NCI-H82 treated with DMSO at 0.1 percent for 48 hours (cell line): ENCODE measurements at regions not wholly inside any gene's neighbourhood (a gene's known extent, or its start where the extent isn't known, plus 50 kb on each side); places are given as distances from the start of the nearest gene placed in this dataset.

Source experiments
- DNase-seq: peaks from one replicate; lab custom pipeline; 2025; ENCODE audit not compliant: unreplicated experiment; lab: John Stamatoyannopoulos, UW

DNA sequence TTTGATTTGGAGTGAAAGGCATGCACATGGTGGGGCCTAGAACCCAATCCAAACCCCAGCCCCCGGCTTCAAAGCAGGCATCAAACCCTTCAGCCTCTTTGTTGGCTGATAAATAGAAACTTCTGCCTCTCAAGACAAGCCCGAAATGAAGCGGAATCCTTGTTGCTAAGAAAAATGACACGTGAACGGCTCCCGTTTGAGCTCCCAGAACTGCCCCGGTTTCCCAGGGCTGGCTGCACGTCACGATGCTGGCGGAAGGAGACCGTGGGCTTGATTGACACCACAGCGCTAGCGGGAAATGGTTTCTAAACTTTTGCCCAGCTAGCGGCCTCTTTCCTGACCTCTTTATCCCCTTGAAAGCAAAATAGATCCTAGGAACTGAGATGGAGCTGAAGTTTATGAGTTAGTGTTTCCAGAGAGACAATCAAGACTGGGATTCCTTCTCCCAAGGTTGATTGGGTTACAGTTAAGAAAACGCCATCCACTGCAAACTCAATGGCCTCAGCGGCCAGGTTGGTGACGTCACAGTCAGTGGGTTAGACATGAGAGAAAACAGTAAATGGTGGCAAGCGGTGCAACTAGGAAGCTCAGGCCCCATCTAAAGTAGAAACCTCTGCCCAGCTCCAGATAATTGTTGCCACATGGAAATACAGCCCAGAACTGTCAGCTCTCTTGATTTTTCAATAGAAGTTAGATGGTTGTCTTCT, 117.0 kb downstream of the ANKRD60 start:
- no peak for DNase-seq

DNA sequence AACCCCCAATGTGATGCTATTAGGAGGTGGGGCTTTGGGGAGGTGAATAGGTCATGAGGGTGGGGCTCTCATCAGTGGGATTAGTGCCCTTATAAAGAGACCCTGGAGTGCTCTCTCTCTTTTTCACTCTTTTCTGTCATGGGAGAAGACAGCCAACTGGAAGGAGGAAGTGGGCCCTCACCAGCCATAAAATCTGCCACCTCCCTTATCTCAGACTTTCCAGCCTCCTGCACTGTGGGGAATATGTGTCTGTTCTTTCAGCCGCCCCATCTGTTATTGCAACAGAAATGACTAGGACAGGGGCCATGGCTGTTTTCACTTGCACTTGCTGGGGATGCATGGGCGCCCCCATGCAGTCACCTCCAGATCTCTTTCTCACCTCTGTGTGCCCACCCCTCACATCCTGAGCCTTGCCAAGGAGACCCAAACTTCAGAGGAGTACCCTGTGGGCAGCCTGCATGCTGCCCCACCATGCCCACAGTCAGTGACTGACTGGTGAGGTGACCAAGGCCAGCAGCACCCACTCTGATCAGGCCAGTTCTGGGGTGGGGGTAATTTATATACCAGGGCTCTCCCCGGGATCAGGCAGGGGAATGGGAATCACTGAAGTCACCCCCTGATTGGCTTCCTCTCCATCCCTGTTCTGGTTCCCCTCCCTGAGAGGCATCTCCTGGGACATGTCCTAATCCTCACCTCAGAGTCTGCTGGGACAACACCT, 118.4 kb downstream of the ANKRD60 start:
- DNase-seq, result no peak

DNA sequence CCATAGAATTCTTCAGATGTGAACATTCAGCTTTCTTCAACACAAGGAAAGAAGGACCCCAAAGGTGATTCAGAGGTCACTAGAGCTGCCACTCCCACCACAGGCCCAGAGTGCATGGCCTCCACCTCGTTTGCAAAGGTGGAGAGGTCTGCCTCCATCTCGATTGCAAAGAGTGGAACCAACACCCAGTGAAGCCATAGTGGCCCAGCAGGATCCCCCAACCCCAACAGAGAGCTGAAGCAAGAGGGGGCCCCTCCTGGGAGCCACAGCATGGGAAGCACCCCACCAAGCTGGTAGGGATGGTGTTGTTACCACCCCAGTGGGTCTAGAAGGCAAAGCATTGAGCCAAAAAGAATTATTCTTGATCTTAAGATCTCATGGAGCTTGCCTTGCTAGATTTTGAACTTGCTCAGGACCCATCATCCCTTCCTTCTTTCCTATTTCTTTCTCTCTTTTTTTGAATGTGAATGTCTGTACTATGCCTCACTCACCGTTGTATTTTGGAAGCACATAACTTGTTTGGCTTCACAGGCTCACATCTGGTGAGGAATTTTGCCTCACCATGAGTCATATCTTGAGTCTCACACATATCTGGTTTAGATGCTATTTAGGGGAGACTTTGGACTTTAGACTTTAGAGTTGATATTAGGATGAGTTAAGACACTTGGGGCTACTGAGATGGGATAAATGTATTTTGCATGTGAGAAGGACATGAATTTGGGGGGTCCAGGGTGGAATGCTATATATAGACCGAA, 119.2 kb downstream of the ANKRD60 start:
- no peak for DNase-seq

DNA sequence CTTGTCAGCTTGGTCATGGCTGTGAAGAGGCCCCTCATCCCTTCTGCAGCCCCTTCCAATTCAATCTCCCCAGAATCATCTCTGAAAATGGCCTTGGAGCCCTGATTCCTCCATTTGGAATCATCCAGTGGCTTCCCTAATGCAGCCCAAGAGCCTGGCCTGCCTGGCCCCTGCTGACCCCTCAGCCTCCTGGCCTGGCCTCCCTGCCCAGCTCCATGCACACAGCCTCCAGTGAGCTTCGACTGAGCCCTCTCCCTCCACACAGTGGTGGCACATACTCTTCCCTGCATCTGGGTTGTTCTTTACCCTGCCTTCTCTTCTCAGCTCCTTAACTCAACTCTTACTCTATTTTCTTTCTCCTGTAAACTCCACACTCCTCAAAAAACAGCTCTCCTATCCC, 120.9 kb downstream of the ANKRD60 start:
- no peak for DNase-seq

DNA sequence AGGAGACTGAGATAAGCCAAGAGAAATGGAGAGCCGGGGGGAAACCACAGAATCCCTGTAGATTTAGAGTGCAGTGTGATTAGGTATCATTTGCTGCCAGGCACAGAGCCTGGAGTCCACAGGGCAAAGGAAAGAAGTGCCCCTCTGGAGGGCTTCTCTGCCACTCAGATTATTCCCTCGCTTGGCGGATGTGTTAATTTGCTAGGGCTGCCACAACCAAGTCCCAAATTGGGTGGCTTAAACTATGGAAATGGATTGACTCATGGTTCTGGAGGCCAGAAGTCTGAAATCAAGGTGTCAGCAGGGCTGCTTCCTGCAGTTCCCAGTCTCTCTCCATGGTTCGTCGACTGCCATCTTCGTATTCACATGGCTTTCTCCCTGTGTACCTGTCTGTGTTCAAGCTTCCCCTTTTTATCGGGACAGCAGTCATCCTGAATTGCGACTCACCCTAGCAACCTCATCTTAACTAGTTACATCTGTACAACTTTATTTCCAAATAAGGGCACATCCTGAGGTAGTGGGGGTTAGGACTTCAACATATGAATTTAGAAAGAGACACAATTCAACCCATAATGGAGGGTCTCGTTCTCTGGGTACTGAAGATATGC, 122.2 kb downstream of the ANKRD60 start:
- no peak for DNase-seq

DNA sequence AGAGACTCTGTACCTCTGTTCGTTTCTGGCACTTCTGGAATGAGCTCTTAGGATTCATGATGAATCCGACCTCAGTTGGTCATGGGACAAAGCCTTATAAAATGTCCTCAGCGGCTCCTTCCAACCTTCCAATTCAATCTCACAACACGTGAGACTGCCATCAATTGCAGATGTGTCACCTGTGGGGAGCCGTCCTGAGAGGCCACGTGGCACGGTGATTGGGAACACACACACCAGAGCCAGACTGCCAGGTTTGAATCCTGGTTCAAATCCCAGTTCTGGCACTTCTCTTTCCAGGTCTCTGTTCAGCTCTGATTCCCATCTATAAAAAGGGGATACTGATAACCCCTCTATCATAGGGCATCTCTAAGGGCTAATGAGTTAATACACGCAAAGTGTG, 124.5 kb downstream of the ANKRD60 start:
- no peak for DNase-seq

DNA sequence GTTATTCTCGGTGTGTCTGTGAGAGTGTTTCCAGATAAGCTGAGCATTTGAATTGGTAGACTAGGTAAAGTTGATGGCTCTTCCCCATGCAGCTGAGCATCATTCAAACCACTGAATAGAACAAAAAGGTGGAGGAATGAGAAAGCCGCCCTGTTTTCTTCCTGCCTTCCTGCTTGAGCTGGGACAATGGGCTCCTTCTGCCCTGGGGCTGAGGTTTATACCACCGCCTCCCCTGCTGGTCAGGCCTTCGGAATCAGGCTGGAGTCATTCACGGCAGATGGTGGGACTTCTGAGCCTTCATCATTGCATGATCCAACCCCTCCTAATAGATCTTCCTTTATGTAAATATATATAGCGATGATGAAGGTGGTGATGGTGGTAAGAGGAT, 124.9 kb downstream of the ANKRD60 start:
- DNase-seq, result no peak

DNA sequence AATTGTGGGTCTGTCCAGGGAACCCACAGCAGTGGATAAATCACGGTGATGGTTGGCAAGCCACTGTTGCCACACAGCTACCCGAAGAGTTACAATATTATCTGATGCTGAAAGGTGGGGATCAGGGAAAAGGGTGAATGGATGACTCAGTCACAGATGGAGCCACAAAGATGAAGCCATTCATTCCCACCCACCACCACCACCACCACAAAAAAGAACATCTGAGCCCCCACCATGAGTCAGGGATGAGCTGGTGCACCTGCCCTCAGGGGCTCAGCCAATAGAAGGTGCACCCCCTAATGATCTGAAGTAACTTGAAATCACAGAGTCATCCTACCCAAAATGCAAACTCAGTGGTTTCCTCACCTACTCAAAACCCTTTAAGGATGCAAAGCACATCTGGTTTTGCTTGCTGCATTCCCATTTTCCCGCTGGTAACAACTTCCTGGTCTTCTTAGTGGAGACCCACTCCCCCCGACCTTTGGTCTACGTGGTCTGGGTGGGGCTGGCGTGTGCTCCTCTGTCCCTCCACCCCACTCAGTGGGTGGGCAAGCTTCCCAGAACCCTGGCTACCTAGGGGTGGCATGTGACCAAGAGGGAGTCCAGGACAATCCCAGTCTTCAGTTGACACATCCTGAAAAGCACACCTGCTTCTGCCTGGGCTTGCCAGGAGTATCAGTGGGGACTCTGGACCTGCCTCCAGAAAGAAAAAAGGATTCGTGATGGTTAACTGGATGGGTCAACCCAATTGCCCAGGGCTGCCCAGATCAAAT, 125.5 kb downstream of the ANKRD60 start:
- DNase-seq, result no peak

DNA sequence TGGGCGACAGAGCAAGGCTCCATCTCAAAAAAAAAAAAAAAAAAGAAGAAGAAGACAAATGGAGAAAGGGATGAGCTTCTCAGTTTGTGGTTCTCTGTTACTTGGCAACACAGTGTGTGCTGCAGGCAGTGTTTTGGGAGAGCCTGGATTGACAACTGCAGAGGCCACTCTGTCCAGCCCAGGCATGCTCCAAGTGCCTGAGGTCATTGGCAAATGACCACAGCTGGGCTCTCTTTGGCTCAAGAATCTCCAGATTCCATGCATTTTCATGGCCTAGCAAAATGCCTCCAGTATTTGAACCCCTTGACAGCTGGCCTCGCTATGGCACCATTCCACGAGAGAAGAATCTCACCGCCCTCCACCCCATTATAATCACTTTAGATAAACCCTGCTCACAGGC, 126.2 kb downstream of the ANKRD60 start:
- no peak for DNase-seq

DNA sequence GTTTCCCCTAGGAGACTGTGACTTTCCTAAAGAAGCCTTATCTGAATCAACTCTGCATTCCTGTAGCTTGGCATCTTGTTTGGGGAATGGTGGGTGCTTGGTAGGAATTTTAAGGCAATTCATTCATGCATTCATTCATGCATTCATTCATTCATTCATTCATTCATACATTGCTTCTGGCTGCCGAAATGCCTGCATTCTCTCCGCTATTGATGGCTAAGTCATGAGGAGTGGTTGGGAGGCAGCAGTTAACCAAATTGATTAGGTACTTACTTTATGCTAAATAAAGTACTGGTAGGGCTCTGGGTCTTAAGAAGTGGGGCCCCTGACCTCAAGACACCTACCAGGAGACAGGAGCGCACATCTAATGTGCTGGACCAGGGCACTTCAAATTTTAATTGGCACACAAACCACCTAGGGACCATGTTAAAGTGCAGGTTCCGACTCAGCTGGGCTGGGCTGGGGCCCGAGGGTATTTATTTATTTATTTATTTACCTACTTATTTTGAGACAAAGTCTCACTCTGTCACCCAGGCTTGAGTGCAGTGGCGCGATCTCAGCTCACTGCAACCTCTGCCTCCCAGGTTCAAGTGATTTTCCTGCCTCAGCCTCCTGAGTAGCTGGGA, 127.6 kb downstream of the ANKRD60 start:
- no peak for DNase-seq

DNA sequence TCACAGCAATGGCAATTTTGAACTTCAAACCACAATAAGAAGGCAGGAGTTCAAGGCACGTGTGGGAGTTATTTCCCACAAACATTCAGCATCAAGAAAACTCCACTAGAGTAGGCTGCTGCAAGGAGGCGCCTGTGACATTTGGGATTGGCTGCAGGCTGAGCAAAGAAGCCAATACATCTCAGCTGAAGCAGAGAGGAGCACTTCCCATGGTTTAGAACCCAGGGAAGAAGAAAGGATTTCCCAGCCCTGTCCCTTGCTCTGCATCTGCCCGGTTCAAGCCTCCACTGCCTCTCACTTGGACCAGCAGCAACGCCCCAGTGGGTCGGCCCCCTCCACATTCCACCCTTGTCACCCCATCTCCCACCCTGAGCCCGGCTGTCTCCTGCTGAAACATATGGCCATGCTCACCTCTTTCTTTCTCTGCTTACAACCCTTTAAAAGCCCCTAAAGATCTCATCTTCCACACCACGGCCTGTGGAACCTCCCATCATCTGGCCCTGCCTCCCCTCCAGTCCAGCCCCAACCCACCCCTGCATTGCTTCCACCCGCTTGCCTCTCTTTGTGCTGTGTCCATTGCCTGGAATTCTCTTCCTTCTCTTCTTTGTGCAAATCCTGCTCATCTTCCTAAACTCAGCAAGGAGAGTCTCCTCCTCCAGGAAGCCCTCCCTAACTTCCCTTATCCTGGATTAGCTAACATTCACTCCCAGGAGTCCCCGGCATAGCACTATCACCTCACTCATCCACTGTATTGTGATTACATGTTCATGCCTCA, 128.3 kb downstream of the ANKRD60 start:
- DNase-seq, result no peak

DNA sequence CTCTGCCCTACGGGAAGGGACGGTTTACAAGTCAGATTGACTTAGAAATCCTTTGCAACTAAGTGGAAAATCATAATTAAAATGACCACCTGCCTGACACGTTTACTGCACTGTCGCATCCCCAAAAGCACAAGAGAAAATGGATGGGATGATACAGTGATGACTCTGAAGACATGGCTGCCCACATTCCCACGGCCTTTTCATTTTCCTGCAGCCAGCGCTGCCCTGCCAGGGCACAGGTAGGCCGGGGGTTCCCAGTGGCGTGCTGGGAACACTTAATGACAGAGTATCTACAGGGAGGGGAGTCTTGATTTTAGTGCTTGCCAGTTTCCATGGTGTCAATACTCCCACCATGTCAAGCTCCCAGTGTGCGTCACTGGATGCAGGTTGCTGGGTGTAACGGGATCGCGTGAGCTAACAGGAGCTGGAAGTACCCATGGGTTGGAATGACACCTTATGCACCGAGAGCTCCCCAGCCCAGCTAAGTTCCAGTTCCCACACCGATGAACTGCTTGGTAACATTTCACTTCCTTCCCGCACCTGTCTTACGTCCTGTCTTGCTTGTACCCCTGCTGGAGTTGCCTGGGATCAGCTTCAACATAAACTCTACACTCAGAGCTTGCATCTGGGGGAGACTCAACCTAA, 129.0 kb downstream of the ANKRD60 start:
- DNase-seq, result no peak

DNA sequence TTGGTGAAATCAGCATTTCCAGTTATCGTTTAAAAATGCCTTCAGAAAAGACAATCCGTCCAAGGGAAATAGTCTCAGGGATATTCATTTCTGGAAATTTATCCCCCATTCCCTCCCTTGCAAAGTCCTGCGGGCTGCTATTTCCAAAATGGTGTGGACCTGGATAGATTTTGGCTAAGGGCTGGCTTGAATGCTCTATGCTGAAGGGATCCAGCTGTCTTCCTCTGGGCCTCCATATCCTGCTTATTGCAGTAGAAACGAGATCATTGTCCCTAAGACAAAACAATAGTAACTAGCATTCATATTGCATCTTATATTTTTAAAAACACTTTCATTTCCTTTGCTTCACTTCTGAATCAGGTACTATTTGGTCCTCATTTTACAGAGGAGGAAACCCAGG, 129.9 kb downstream of the ANKRD60 start:
- DNase-seq, result no peak

DNA sequence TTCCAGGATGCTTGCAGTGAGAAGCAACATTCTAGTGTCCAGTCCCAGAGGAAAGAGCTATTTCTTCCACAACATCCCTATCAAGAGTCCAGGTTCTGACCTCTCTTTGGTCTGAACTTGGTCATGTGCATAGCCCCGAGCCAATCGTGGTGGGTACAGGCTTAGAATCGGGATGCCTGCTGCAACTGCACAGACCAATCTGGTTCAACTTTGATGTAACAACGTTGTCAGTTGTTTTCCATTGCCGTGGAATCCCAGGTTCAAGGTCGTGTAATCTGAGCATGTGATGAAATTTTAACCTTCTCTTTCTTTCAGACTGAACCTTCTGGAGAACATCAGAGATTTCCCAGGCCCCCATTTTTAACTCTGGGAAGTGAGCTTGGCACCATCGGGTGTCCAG, 130.5 kb downstream of the ANKRD60 start:
- no peak for DNase-seq

DNA sequence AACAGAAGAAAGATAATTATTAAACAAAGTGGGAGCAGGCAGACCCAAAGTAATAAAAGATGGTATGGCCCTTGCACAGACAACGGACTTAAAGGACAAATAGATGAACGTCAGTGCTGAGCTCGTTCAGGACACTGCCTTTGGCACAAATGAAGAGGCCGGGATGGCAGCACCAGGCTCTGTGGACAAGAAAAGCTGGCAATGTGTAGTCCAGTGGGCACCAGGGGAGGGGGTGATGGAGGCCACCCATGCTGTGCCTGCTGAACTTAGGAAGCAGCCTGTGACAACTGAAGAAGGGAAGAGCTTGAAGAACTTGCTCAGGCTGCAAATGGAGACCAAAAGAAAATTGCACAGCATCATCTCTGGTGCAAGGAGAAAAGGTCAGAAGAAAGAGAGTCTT, 131.0 kb downstream of the ANKRD60 start:
- DNase-seq, result no peak

DNA sequence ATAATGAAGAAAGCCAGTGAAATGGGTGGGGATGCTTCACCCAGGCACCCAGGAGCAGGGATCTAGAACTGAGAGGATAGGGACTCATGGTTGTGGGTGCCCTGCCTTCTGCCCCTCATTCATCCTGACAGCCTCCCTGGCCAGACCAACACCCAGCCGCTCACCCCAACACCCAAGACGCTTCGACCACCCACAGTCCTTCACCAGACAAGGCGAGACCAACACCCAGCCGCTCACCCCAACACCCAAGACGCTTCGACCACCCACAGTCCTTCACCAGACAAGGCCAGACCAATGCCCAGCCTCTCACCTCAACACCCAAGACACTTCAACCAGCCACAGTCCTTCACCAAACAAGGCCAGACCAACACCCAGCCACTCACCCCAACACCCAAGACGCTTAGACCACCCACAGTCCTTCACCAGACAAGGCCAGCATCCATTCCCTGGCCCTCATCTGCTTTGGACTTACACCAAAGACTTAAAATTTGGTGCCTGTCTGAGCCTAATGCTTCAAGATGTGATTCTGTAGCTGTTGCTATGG, 131.5 kb downstream of the ANKRD60 start:
- no peak for DNase-seq

DNA sequence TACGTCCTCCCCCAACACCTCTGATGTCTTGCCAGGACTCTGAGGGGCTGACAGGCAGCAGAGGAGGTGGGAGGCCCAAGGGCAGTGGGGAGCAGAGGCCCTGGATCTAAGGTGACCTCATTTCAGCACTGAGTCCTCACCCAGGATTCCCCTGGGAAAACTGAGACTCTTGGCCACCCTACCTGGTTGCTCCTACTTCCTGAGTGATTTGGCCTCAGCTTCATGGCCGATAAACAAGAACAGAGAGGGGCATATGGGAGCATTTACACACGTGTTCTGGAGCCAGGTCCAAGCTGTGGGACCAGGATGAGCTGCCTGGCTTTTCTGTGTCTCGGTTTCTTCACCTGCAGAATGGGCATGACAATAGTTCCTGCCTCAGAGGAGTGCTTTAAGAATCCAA, 133.8 kb downstream of the ANKRD60 start:
- DNase-seq, result no peak

DNA sequence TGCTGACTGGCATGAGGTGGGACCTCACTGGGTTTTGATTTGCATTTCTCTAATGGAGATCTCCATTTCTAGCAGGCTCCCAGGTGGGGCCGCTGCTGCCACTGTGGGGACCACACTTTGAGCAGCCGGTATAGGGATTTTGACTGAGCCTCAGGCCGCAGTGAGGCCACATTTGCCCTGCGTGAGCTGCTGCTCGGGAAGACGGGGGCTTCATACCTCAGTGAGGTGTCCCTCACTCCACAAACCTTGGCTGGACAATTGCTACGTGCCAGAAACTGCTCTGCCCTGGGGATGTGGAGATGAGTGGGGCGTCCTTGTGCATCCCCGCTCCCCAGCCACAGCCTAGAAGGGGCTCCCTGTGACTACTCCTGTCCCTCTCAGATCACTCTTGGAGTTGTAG, 134.3 kb downstream of the ANKRD60 start:
- DNase-seq, result no peak

DNA sequence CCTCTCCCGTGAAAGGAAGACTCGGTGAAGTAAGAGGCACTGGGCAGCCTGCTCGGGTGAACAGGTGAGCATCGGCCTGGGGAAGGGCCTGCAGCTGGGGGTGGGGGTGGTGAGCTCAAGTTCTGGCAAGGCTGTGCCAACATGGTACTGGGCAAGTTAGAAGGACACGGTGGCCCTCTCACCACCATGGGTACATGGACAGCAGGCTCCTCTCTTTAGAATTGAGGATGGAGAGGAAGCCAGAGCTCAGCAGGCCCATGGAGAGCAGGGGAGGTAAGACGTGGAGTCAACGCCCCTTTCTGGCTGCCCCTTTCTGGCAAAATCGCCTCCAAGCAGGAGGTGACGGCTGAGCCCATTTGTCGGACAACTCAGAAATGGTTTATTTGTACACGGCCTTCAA, 135.6 kb downstream of the ANKRD60 start:
- no peak for DNase-seq
